GM12878 (cell line): ENCODE measurements at regions not wholly inside any gene's neighbourhood (a gene's known extent, or its start where the extent isn't known, plus 50 kb on each side); places are given as distances from the start of the nearest gene placed in this dataset.

Experiments
- CREM ChIP-seq: IDR thresholded peaks from 2 replicates; pipeline ENCODE4 v1.6.1; 2014; ENCODE audit warnings: antibody characterized with exemption, low read depth
- POLR2A ChIP-seq: IDR thresholded peaks from 2 replicates; pipeline ENCODE4 v1.6.1; 2011; ENCODE audit warnings: low read depth, mild to moderate bottlenecking, low read length
- RFX5 ChIP-seq: IDR thresholded peaks from 2 replicates; pipeline ENCODE4 v1.6.1; 2011; ENCODE audit warnings: low read depth, low read length, improper control_type of control experiment
- TF ChIP-seq, protein P1 (sequence below), 3 experiments: IDR thresholded peaks in 2 of 3; conservative IDR thresholded peaks in 1 of 3; 2 replicates each; pipeline ENCODE4 v1.5.1; 2011; ENCODE audit warnings: low read depth in 3 of 3, low read length in 3 of 3, mild to moderate bottlenecking in 3 of 3, control low read depth in 2 of 3, moderate library complexity in 2 of 3, inconsistent platforms in 1 of 3, mixed read lengths in 1 of 3; ENCODE audit not compliant: control insufficient read depth in 2 of 3, insufficient read depth in 1 of 3; ENCODE audit errors: extremely low read depth in 1 of 3
- TF ChIP-seq, protein P2 (sequence below): IDR thresholded peaks from 2 replicates; pipeline ENCODE4 v1.6.1; 2011; ENCODE audit warnings: low read depth, mild to moderate bottlenecking, low read length, moderate library complexity, borderline replicate concordance; ENCODE audit errors: extremely low read depth
- TF ChIP-seq, protein P3 (sequence below): IDR thresholded peaks from 2 replicates; pipeline ENCODE4 v1.6.1; 2011; ENCODE audit warnings: low read depth, low read length, improper control_type of control experiment, borderline replicate concordance

DNA sequence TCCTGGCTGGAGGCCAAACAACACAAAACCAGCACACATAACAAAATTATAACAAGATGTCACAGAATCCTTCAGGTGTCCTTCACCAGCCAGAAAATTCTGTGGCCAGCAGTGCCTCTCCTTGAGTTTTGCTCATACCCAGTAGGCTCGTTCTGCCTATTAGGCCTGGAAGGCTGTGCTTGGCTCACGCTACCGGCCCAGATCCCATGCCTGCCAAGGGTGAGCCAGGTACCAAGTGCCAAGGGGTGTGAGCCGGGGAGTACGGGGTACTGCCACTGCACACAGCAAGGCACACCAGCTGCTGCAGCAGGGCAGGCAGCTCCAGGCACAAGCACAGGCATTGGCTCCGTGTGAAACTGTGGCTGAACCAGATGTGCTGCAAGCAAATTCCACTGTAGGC lies 1562.0 kb downstream of the REEP3 start:
- TF ChIP-seq, protein P1, sequence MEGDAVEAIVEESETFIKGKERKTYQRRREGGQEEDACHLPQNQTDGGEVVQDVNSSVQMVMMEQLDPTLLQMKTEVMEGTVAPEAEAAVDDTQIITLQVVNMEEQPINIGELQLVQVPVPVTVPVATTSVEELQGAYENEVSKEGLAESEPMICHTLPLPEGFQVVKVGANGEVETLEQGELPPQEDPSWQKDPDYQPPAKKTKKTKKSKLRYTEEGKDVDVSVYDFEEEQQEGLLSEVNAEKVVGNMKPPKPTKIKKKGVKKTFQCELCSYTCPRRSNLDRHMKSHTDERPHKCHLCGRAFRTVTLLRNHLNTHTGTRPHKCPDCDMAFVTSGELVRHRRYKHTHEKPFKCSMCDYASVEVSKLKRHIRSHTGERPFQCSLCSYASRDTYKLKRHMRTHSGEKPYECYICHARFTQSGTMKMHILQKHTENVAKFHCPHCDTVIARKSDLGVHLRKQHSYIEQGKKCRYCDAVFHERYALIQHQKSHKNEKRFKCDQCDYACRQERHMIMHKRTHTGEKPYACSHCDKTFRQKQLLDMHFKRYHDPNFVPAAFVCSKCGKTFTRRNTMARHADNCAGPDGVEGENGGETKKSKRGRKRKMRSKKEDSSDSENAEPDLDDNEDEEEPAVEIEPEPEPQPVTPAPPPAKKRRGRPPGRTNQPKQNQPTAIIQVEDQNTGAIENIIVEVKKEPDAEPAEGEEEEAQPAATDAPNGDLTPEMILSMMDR (IDR thresholded peaks at IDR 0.05 in 2 of 3, conservative IDR thresholded peaks at IDR 0.05 in 1 of 3; ENCODE audit: control insufficient read depth in 2 of 3, extremely low read depth in 1 of 3, insufficient read depth in 1 of 3, low read depth in 3 of 3, low read length in 3 of 3): no peak
- TF ChIP-seq RFX5 (no peak), POLR2A (no peak), CREM (no peak)
- TF ChIP-seq, protein P2, sequence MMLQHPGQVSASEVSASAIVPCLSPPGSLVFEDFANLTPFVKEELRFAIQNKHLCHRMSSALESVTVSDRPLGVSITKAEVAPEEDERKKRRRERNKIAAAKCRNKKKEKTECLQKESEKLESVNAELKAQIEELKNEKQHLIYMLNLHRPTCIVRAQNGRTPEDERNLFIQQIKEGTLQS: no peak
- TF ChIP-seq, protein P3, sequence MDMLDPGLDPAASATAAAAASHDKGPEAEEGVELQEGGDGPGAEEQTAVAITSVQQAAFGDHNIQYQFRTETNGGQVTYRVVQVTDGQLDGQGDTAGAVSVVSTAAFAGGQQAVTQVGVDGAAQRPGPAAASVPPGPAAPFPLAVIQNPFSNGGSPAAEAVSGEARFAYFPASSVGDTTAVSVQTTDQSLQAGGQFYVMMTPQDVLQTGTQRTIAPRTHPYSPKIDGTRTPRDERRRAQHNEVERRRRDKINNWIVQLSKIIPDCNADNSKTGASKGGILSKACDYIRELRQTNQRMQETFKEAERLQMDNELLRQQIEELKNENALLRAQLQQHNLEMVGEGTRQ: no peak
